ENCODE measurements at regions not wholly inside any gene's neighbourhood (a gene's known extent, or its start where the extent isn't known, plus 50 kb on each side); places are given as distances from the start of the nearest gene placed in this dataset.

- TF ChIP-seq CTCF (IDR thresholded peaks at IDR 0.05; ENCODE audit: insufficient read depth, low read length, missing control alignments) = no peak
- no peak for DNase-seq (ENCODE audit: low read depth, low spot score)
- CTCF ChIA-PET = no interaction called here
- POLR2A ChIA-PET = no interaction called here
- no peak overlapping the region for H3K4me3 ChIP-seq (ENCODE audit: low read depth, low read length)
These were observed 195.9 kb downstream of the SOX11 start for GRCh38 chr2:5888126-5888525.

- H3K4me3 ChIP-seq (ENCODE audit: low read depth, low read length) = no peak overlapping the region
- no peak for TF ChIP-seq CTCF (IDR thresholded peaks at IDR 0.05; ENCODE audit: insufficient read depth, low read length, missing control alignments)
- CTCF ChIA-PET = interaction anchor here (0.8 kb wide), 1 partner anchor 25 kb away, joined by 3 read pairs; no protein-coding TSS in a partner anchor
- POLR2A ChIA-PET = no interaction called here
- DNase-seq (ENCODE audit: low read depth, low spot score) = no peak
These were observed 197.3 kb downstream of the SOX11 start for GRCh38 chr2:5889519-5889918.

- no peak for TF ChIP-seq CTCF (IDR thresholded peaks at IDR 0.05; ENCODE audit: insufficient read depth, low read length, missing control alignments)
- ChIA-PET CTCF (interaction anchor here (1.3 kb wide), 1 partner anchor 21 kb away, joined by 3 read pairs; no protein-coding TSS in a partner anchor), POLR2A (no interaction called here)
- no peak for DNase-seq (ENCODE audit: low read depth, low spot score)
- H3K4me3 ChIP-seq (ENCODE audit: low read depth, low read length) = no peak overlapping the region
These were observed 202.2 kb downstream of the SOX11 start for GRCh38 chr2:5894355-5894754.

GRCh38 chr2:5895284-5895683 lies 203.1 kb downstream of the SOX11 start:
- POLR2A ChIA-PET = no interaction called here
- no peak for DNase-seq (ENCODE audit: low read depth, low spot score)
- TF ChIP-seq CTCF (IDR thresholded peaks at IDR 0.05; ENCODE audit: insufficient read depth, low read length, missing control alignments) = no peak
- CTCF ChIA-PET = interaction anchor here (1.3 kb wide), 1 partner anchor 20 kb away, joined by 3 read pairs; no protein-coding TSS in a partner anchor
- no peak overlapping the region for H3K4me3 ChIP-seq (ENCODE audit: low read depth, low read length)

- no peak overlapping the region for H3K4me3 ChIP-seq (ENCODE audit: low read depth, low read length)
- CTCF ChIA-PET = no interaction called here
- no peak for TF ChIP-seq CTCF (IDR thresholded peaks at IDR 0.05; ENCODE audit: insufficient read depth, low read length, missing control alignments)
- POLR2A ChIA-PET = no interaction called here
- no peak for DNase-seq (ENCODE audit: low read depth, low spot score)
These were observed 205.1 kb downstream of the SOX11 start for GRCh38 chr2:5897249-5897648.

GRCh38 chr2:5898667-5899066 lies 206.5 kb downstream of the SOX11 start:
- no peak for DNase-seq (ENCODE audit: low read depth, low spot score)
- no peak for TF ChIP-seq CTCF (IDR thresholded peaks at IDR 0.05; ENCODE audit: insufficient read depth, low read length, missing control alignments)
- H3K4me3 ChIP-seq (ENCODE audit: low read depth, low read length) = no peak overlapping the region
- ChIA-PET CTCF (no interaction called here), POLR2A (no interaction called here)
